ENCODE measurements at regions not wholly inside any gene's neighbourhood (a gene's known extent, or its start where the extent isn't known, plus 50 kb on each side); places are given as distances from the start of the nearest gene placed in this dataset.

- TF ChIP-seq EP300 (IDR thresholded peaks at IDR 0.05) (no peak), CTCF (IDR thresholded peaks at IDR 0.05) (no peak), POLR2AphosphoS5 (IDR thresholded peaks at IDR 0.05) (no peak)
These were observed 614.3 kb downstream of the ISL1 start for GRCh38 chr5:51997500-51997899.
